Left renal pelvis (tissue), 4 donors: ENCODE measurements at regions not wholly inside any gene's neighbourhood (a gene's known extent, or its start where the extent isn't known, plus 50 kb on each side); places are given as distances from the start of the nearest gene placed in this dataset.
"Not testable (repeated sequence)": the region's sequence is repeated elsewhere in the genome, so short reads cannot be mapped to it uniquely, and the experiment has no call there.

Source experiments
- DNase-seq, 4 donors: peaks; one replicate each; pipeline ENCODE4 v3.0.0-alpha.2; 2013; ENCODE audit warnings: low read depth in 4 of 4, low spot score in 3 of 4

GRCh38 chr5:34188001-34188822 is 145.2 kb upstream of the C1QTNF3 start:
- DNase-seq: not testable (repeated sequence)

- not testable (repeated sequence) for DNase-seq
Observed at GRCh38 chr5:34189246-34189645, 146.2 kb upstream of the C1QTNF3 start.

DNA sequence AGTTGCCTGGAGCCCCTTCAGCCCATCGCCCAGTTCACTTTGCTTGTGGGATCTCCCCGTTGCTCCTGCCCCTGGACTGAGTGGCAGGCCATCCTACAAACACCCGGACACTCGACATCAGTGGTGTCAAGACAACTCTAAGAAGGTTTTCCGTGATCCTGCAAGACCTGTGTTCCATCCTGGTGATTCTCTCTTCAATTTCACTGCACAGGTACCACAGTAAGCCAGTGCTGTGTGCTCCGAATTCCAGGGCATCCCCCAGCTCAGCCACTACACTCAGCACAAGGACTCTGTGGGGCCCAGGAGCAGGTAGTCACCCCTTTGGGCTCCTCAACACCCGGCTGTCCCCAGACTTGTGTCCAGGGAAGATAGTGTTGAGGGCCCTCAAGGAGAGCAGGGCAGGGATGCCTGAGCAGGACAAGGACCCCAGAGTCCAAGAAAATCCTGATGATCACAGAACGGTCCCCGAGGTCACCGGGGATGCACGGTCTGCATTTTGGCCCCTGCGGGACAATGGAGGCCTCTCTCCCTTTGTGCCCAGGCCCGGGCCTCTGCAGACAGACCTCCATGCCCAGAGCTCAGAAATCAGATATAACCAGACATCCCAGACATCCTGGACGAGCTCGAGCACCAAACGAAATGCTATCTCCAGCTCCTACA is 146.9 kb upstream of the C1QTNF3 start:
- DNase-seq: not testable (repeated sequence)

GRCh38 chr5:34190466-34190865 is 147.5 kb upstream of the C1QTNF3 start:
- not testable (repeated sequence) for DNase-seq

DNA sequence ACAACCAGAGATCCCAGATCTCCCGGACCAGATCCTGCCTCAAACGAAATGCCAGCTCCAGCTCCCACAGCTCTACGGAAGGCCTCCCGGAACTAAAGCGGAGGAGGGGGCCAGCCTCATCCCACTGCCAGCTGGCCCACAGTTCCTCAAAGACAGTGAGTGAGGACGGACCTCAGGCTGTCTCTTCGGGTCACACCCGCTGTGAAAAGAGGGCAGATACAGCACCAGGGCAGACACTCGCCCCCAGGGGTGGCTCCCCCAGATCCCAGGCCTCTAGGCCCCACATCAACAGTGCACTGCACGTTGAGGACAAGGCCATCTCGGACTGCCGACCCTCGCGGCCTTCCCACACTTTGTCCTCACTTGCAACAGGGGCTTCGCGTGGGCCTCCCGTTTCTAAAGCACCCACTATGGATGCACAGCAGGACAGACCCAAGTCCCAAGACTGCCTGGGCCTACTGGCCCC is 148.3 kb upstream of the C1QTNF3 start:
- DNase-seq: not testable (repeated sequence)

GRCh38 chr5:34192064-34192922 is 149.3 kb upstream of the C1QTNF3 start:
- DNase-seq: peak in 2 of 4 donors; percentile 68 to 78

DNA sequence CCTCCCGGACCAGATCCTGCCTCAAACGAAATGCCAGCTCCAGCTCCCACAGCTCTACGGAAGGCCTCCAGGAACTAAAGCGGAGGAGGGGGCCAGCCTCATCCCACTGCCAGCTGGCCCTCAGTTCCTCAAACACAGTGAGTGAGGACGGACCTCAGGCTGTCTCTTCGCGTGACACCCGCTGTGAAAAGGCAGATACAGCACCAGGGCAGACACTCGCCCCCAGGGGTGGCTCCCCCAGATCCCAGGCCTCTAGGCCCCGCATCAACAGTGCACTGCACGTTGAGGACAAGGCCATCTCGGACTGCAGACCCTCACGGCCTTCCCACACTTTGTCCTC is 149.9 kb upstream of the C1QTNF3 start:
- not testable (repeated sequence) for DNase-seq

DNA sequence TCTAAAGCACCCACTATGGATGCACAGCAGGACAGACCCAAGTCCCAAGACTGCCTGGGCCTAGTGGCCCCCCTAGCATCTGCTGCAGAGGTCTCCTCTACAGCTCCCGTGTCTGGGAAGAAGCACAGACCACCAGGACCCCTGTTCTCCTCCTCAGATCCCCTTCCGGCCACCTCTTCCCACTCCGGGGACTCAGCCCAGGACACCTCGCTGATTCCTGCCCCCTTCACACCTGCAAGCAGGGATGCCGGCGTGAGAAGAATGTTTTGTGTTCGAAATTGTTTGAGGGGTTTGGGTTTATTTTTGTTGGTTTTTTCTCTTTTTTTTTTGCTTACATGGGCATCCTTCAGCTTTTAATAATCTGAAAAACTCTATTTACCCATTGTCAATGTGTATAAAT is 150.3 kb upstream of the C1QTNF3 start:
- not testable (repeated sequence) for DNase-seq

DNA sequence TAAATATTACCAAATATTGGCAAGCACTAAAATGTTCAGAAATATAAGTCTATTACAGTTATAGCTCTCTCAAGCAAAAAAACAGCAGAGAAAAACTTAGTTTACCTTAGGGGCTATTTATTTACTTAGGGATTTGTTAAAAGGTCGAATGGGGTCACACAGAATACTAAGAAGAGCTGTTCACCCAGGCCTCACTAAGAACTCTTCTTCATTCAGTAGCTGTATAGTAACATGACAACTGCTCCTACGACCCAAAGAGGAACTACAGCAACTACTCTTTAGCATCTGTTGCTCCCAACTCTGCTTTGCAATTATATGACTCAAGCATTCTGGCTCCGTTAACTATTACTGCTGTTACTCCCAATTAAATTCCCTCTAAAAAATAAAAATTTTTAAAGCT is 150.8 kb upstream of the C1QTNF3 start:
- not testable (repeated sequence) for DNase-seq

GRCh38 chr5:34196091-34196490 is 153.1 kb upstream of the C1QTNF3 start:
- not testable (repeated sequence) for DNase-seq

DNA sequence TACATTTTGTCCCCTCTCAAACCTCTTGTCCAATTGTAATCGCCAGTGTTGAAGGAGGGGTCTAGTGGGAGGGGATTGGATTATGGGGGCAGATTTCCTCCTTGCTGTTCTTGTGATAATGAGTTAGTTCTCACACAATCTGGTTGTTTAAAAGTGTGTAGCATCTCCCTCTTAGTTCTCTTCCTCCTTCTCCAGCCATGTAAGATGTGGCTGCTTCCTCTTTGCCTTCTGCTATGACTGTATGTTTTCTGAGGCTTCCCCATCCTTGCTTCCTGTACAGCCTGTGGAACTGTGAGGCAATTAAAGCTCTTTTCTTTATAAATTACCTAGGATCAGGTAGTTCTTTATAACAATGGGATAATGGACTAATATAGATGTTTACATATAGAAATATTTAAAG is 162.3 kb upstream of the C1QTNF3 start:
- DNase-seq: not testable (repeated sequence)

- not testable (repeated sequence) for DNase-seq
Observed at GRCh38 chr5:34217386-34217785, 174.4 kb upstream of the C1QTNF3 start.

DNA sequence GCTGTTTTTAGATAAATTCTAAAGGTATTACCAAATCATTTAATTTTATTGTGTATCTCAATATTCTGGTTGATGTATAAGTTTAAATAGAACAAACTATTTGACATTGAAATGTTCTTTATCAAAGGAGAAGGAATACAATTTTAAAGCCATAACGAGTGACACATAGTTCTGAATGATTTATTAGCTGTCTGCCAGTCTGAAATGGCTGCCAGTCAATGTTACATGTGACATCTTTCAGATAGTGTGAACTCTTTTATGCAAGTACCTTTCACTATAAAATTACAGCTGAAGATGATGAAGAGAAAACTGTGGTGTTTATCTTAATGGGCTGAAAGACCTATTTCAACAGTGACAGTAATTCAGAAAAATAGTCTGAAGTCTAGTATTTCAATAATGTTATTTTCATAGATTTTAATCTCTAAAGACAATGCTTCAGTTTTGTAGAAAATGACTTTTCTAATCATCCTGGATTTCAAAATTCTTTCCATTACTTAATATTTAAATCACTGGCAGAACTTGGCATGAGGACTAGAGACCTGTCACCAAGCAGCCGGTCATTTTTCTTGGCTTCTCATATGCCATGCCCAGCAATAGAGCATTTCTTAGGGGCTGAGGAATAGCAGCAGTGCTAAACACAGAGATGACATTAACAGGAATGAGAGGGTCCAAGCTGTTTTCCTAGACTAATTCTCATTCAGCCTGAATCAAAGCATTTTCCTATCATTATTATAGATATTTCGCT is 178.5 kb upstream of the C1QTNF3 start:
- not testable (repeated sequence) for DNase-seq

DNA sequence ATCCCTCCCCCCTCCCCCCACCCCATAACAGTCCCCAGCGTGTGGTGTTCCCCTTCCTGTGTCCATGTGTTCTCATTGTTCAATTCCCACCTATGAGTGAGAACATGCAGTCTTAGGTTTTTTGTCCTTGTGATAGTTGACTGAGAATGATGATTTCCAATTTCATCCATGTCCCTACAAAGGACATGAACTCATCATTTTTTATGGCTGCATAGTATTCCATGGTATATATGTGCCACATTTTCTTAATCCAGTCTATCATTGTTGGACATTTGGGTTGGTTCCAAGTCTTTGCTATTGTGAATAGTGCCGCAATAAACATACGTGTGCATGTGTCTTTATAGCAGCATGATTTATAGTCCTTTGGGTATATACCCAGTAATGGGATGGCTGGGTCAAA is 180.1 kb upstream of the C1QTNF3 start:
- DNase-seq: not testable (repeated sequence)

DNA sequence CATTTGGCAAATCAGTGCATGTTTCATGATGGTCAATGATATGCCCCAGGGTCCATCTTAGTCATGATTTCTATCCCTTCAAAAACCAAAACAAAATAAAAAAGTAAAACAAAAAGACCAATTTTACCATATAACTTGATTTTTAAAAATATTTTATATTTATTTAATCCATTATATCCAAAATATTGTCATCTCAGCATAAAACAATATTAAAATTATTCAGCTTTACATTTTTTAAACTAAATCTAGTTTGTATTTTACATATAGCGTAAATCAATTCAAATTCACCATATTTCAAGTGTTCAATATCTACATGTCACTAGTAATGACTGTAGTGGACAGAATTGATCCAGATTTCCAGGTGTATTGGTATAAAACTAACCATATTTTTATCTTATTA is 187.4 kb upstream of the C1QTNF3 start:
- DNase-seq: not testable (repeated sequence)

DNA sequence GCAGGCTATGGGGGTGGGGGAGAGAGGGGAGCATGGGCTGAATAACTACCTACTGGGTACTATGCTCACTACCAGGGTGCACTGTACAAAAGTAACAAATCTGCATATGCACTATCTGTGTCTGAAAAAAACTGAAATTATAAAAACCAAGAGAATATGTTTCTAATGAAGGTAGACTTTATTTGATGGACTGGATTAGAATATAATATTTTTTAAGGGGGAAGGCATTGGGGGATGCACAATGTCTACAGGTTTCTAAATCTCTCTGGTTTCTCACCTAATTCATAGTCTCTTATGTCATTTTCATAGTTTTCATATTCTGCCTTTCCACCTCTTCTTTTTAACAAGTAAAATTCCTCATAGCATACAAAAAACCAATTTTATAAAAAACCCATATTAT is 200.8 kb upstream of the C1QTNF3 start:
- DNase-seq: not testable (repeated sequence)

DNA sequence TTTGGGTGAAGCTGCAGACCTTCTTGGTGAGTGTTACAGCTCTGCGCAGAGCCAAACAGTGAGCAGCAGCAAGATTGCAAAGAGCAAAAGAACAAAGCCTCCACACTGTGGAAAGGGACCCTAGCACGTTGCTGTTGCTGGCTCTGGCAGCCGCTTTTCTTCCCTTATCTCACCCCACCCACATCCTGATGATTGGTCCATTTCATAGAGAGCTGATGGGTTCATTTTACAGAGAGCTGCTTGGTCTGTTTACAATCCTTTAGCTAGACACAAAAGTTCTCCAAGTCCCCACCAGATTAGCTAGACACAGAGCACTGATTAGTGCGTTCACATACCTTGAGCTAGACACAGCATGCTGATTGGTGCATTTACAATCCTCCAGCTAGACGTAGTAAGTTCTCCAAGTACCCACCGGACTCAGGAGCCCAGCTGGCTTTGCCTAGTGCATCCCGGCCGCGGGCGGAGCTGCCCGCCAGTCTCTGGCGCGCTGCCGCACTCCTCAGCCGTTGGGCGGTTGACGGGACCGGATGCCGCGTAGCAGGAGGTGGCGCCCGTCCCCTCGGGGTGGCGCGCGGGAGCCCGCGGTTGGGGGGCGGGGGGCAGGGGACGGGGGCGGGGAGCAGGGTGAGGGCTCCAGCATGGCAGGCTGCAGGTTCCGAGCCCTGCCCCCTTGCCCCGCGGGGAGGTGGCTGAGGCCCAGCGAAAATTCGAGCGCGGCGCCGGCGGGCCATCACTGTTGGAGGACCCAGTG is 201.4 kb upstream of the C1QTNF3 start:
- DNase-seq: peak; percentile 12 to 41 (median 23)

GRCh38 chr5:34245032-34245394 is 202.0 kb upstream of the C1QTNF3 start:
- peak in 1 of 4 donors; percentile 1 for DNase-seq

DNA sequence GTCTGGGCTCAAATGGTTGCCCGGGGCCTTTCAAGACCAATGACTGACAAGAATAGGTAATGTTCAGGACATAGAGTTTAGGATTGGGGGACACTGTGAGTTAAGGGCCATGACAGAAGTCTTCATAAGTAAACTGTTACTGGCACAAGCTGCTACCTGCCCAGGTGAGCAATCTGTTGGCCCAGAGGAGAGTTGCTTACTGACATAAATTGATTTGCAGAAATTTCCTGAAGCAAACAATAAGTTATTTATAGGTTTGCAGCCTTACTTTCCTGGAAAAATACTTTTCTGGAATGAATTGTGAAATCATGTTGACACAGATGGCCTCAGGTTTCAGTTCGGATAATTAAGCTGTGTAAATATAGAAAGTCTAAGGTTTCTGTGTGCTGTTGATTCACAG is 202.8 kb upstream of the C1QTNF3 start:
- not testable (repeated sequence) for DNase-seq

DNA sequence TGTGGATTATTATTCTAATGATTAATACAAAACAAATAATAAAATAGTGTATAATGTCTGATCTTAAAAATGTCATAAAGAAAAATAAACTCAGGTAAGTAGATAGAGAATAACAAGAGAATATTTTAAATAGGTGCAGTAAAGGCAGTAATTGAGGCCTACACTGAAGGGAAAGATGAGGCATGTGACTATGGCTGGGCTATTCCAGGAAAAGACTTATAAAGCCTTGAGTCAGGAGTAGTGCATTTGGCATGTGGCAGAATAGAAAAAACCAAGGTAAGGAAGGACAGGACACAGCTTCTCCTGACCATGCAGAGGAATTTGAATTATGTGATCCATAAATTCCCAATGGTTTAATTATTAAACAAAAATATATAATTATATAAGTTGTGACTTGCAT is 215.6 kb upstream of the C1QTNF3 start:
- not testable (repeated sequence) for DNase-seq
